Right kidney (tissue), 1 donor: ENCODE measurements at regions not wholly inside any gene's neighbourhood (a gene's known extent, or its start where the extent isn't known, plus 50 kb on each side); places are given as distances from the start of the nearest gene placed in this dataset.
"Not testable (repeated sequence)": the region's sequence is repeated elsewhere in the genome, so short reads cannot be mapped to it uniquely, and the experiment has no call there.

Experiments used
- DNase-seq: peaks from one replicate; pipeline ENCODE4 v3.0.0-alpha.2; 2016

DNA sequence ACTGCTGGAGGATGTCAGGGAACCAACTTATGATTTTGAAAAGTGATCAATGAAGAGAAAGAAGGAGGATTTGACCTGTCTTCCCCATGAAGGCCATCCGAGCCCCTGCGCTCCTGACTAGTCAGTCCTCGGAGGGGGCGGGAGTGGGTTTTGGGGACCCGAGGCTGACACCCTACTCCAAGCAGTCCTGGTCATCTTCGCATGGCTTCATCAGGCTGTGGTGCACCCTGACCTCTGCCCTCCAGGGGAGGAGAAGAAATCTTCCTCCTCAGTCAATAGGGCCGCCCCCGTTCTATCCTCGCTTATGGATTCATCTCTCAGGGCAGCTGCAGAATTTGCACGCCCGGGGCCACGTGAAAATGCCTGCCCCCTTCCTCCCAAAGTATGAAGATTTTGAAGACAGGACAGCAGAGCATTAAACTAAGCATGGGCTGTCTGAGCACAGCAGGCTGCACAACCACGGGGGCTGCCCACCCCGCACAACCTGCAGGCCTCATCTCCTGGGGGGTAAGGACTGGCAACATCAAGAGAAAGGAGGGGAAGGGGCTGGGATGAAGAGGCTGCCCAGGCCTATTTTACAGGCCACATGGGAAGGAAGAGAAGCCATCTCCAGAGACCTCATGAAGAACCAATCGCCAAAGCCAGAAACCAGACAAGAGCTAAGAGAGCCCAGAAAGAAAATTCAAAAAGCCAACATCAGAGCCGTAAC is 138.1 kb upstream of the PHACTR3 start:
- no peak for DNase-seq

DNA sequence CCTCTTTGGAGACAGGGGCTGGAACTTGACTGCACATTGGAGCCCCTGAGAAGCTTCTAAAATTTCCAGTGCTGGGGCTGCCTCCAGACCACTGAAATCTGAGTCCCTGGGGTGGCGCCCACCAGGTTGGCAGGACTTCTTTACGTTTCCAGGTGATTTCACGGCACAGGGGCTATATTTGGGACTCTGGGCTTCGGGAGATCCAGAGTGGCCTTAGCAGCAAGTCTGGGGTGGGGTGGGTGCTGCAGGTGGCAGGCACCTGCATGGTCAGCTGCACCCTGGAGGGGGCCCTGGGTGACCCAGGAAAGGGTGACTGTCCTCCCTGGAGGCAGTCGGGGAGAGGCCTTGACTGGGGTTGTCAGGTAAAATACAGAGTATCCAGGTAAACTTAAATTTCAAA is 135.5 kb upstream of the PHACTR3 start:
- DNase-seq, result no peak

DNA sequence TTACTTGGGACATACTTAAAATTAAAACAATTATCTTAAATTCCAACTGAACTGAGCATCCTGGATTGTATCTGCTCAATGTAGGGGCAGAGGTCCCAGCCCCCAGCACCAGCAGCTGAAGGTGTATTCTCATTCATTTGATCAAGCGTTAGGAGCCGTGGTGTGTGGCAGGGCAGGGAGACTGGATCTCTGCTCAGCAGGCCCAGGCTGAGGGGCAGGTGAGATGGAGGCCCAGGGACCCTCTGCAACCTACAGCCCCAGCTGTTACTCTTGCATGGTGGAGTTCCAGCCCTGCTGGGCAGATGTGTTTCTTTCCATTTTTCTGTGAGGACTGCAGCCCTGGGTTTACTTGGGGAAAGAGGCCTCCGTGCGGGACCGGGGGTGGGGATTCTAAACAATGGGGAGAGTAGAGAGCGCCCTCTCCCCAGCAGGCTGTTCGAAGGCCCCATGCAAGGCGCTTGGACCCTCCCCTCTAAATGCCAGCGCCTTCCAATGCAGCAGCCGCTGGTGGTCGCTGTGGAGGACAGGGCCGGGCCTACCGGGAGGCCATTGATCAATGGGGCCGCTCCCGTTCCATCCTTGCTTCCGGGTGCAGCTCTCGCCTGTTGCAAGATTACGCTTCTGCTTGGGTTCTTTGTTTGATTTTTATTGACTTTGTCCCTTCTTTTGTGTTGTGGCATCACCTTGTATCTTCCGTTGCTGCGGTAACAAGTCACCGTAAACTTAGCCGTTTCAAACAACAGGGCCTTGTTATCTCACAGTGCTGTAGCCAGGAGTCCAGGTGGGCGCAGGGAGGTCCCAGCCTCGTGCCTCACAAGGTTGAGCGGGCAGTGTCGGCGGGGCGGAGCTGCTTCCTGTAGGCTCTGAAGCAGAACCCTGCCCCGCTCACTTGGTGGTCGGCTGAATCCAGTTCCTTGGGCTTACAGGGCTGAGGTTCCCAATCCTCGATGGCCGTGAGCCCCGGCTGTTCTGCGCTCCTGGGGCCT is 134.8 kb upstream of the PHACTR3 start:
- peak; percentile 16 for DNase-seq

DNA sequence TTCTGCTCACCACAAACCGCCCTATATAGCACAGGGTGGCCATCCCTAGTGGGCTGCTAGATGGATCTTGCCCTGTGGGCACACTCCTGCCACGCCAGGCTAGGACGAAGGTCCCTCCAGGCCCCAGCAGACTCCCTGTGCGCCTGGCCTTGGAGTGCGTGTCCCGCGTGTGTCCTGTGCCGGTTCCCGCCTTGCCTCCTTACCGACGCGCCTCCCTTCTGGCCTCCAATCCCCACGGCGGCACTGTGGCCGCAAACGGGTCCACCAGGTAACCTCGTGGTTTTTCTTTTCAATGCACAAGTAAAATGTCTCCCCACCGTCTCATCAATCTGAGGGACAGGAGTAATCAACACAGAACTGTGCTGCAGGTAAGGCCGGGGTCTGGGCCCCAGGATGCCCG is 133.8 kb upstream of the PHACTR3 start:
- DNase-seq, result no peak

DNA sequence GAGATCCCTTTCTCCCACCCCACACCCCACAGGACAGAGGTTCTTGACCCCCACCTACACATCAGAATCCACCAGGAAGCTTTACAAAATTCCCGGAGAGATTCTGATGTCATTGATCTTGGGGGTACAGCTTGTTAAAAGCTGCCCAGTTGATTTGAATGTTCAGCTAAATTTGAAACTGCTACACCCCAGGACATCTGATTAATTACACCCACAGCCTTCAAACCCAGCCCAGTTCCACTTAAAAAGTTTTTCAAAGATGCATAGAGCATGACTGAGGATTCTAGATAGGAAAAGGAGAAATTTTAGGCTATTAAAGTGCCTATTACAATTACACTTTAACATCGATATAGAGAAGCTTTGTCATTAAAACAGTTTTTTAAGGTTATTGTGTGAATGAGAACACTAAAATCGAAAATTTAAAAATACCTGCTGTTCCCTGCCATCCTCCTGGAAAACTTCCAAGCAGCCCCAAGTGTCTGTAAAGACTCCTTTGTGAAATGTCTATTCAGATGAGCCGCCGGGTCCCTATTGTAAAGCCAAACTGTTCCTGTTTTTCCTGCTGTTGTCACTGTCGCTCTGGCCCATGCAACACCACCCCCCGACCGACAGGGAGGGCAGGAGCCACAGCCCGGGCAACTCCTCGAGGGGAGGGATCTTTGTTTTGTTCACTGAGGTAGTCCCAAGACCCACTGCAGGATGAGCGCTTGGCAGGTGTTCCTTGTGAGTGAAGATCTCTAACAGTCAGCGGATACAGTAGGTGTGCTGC is 132.5 kb upstream of the PHACTR3 start:
- DNase-seq, result no peak

DNA sequence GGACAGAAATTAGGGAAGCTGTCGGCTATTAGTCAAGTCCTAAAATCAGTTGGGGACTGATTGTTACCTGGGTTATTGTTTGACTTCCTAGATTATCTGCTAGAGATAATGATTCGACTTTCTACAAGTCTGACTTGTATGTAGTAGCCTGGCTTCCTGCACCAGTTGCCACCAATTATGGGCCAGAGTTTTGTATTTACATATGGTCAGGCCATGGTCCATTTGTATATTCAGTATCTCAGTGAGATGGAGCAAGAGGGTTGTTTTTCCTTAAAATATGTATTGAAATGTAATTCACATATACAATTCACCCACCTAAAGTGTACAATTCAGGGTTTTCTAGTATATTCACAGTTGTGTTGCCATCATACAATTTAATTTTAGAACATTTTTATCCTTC is 130.6 kb upstream of the PHACTR3 start:
- DNase-seq, result no peak

DNA sequence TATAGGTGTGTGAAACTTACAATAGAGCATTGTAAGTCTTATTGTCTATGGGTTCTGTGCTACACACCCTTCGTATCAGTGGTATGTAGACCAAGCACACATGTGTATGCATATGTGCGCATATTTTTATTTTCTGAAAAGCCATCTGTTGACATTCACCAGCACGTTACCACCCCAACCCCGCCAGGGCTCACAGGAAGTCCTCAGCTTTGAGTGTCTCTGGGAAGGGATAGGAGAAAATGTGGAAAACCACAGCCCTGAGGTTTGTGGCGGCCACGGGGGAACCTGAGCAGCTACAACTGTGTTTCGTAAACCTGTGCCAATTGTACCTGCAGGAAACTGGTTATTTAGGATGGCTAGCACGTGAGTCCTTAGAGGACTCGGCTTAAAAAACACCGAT is 123.3 kb upstream of the PHACTR3 start:
- no peak for DNase-seq

DNA sequence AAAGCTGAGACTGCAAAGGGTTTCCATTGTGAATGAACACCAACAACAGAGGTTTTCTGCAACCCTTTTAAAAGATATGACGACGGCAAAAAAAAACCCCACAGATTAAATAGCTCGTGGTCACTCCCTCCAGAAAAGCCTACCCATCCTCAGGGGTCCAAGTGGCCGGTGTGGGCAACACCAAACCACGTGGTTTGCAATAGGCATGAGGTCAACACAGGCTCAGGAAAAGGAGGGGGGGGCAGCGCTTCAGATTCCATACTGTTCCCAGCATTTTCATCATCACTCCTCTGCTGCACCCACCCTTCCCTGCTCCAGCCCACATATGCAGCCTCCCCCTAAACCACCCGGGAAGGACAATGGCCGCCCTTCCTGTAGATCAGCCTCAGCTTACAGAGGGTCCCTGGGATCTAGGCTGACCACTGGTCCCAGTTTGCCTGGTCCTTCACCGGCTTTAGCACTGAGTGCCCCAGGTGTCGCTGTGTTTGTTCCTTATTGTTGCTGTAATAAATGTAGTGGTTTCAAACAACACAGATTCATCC is 122.8 kb upstream of the PHACTR3 start:
- no peak for DNase-seq

DNA sequence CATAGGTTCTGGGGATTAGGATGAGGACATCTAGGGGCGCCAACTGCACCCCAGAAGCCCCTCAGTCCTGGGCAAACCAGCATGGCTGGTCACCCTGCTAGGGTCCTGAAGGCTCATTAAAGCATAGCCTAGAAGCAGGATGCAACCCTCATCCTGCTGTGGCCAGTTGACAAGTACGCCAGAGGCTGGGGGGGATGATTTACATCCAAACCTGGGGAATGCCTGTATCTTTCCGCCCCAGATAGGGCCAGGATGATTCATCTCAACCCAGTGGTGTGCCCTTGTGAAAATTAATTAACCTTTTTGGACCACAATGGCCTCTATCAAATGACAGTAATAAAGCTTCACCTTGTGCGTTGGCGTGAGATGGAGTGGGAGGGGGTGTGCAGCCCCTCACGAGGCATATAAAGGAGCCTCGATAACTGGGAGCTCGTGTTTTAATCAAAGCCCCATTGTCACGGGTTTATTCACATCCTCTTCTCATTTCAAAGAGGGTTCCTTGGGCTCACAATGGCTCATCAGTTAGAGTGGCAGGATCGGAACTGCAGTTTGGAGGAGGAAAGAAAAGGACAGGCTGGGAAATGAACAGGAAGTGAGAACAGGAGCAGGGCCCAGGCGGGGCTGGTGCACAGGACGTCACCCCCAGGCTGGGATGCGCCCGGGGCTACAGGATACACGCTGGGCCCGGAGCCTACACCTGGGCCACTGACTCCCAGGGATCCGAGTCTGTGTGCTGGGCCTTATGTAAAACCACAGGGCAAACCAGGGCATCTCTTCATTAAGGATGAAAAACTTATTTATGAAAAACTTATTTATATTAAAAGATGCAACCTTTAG is 121.8 kb upstream of the PHACTR3 start:
- no peak for DNase-seq

DNA sequence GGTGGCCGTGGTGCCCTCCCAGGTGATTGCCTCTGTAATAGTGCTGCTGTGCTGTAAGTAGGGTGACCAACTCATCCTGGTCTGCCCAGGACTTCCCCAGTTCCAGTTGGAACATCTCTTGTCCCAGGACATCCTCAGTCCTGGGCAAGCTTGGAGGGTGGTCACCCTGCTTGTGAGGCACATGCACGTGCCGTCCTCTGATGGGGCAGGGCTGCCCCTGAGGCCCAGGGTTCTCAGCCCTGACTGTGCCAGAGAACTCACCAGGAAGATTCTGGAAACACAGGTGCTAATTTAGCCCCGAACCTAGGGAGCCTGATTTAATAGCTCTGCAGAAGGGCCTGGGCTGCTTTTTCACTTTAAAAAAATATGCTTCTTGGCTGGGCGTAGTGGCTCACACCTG is 120.9 kb upstream of the PHACTR3 start:
- DNase-seq, result no peak

DNA sequence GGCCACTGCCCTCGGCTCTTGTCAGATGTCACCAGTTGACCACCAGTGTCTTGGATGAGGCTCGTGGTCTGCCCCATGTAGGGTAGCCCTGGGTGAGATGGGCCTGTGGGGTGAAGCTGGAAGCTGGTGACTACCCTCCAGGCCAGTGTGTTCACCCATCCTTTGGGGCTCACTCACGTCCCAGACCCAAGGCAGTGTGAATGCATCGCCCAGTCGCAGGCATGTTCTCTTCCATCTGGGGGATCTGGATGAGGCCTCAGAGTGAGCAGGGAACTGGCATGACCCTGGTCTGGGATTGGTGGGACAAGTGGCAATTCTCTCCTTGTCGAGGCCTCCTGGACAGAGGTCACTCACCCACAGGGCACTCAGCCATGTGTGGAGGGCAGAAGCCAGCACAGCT is 120.1 kb upstream of the PHACTR3 start:
- DNase-seq, result no peak

DNA sequence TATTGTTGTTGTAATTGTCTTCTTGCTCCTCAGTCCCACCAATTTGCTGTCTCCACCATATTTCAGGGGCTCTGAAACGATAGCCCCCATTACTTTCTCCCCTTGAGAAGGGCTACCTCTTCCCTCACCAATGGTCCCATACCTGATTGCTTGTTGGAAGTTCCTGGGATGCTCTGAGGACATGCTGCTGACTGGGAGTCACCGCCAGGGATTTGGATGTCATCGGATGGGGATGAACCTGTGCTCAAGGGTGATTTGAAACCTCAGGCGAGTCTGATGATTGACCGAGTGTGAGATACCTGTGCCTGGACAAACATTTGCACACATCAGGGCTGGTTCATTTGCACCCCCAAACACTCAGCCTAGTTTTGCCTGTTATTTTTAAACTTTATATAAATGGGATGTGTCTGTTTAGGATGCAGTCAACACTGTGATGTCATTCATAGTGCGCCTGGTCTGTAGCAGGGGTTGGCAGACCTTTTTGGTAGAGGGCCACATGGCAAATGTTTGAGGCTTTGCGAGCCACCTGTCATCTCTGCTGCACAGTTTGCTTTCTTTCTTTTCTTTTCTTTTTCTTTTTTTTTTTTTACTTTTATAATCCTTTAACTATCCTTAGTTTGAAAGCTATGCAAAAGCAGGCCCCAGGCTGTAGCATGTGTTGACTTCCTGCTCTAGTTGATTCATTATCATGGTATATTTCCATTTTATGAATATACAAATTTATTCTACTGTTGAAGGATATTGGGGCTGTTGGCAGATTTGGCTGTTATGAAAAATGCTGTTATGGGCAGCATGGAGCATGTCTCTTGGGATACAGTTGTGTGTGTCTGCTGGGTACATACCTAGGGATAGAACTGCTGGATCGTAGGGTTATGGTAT is 118.5 kb upstream of the PHACTR3 start:
- DNase-seq, result no peak

DNA sequence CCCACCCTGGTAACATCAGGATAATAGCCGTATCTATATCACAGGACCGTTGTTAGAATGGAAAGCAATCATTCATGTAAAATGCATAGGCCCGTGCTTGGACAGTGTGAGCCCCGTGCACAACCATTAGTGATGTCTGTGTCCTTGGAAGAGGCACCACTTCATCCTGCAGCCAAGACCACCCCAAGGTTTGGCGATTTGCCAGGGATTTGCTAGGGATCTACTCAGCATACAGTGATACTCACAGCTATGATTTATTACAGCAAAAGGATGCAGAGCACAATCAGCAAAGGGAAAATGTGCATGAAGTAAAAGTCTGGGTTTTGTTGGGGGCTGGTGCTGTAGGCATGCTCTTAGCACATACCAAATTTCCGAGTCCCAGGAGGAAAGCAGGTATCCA is 115.9 kb upstream of the PHACTR3 start:
- not testable (repeated sequence) for DNase-seq

DNA sequence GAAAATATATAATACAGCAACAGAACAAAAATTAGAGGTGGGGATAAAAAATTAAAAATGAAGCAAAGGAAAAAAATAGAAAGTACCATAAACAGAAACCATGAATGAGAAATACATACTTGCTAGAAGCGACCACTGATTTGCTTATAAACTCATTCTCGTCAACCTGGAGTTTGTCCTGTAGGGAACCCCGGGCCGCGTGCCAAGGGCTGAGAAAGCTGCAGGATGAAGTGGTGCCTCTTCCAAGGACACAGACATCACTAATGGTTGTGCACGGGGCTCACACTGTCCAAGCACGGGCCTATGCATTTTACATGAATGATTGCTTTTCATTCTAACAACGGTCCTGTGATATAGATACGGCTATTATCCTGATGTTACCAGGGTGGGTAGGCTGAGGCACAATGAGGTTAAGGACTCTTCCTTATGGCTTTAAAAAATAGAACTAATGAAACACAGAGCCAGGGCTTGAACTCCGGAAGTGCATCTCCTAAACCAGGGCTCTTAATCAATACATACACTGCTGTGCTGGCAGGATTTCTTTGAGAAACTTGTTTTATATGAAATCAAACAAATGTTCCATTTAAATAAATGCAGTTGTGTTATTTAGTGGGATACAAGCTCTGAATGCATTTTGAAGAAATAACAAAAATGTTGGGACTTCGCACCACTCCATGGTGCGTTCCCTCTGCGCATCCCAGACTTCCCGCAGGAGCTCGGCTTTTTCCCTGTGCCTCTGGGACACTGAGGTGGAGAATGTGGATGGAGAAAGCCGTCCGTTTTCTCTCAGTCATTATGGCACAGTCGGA is 113.9 kb upstream of the PHACTR3 start:
- DNase-seq, result not testable (repeated sequence)

DNA sequence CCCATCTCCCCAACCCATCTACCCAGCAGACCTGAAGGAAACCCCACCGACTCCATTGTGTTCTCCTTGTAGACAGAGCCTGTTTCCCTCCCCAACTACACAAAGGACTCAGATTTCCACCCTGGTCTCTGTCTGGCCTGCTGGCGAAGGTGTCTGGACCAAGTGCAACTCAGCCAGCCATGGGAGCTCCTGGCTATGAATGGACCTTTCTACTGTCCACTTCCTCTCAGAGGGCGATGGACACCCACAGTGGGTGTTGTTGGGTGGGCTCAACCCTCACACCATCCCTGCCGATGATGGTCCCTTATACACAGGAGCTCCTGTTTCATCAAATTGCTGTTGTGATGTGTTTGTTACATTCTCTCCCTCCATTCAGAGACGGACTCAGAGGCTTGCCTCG is 112.5 kb upstream of the PHACTR3 start:
- DNase-seq, result no peak

DNA sequence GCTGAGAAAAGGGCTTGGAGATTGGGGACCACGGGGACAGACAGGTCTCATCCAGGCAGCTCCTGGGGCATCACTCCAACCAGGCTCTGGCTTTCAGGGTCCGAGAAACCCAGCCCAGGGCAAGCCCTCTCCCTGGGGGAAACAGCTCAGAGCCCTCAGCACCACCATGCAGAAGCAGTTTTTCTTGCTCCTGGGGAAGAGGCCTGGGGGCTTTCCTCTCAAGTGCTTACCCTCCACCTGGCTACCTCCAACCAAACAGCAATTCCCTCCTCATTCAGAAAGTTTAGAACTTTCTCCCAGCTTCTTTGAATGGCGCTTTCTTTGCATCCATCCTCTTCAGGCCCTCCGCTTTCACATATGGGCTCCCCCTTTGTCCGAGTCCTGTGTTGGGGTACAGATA is 110.4 kb upstream of the PHACTR3 start:
- DNase-seq, result no peak

DNA sequence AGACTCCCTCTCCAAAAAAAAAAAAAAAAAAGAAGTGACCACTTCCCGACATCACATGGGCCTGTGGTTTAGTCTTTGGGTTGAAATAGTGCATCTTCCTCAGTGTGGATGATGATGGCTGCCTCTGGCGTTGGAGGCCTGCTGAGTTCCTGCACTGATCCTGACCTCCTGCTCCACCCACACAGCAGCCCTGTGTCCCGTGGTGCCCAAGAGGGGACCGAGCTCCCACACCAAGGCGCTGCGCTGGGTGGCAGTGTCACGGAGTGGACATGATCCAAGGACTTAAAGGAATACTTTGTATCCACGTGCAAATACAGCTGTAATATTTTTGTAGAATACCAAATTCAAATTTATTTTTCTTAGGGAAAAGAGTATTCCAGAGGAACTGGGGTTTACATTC is 109.2 kb upstream of the PHACTR3 start:
- DNase-seq, result no peak

DNA sequence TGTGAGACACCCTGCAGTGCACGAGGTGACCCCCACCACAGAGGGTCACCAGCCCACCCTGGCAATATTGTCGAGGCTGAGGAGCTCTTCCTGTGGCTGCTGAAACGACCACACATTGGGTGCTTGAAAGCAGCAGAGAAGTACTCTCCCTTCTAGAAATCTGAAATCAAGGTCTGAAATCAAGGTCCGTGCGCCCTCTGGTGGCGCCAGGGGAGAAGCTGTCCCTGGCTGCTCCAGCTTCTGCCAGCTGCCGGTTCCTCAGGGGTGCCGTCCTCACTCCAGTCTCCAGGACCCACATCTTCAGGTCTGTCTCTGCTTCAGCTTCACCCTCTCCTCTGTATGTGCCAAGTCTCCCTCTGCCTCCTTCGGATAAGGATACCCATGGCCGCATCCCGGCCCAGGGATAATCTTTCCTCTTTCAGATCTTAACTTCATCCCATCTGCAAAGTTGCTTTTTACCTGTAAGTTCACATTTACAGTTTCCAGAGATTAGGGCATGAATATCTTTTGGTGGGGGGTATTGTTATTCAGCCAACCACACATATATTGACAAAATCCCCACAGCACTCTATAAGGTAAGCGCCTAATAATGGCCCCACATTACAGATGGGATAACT is 108.3 kb upstream of the PHACTR3 start:
- DNase-seq, result peak; percentile 55

DNA sequence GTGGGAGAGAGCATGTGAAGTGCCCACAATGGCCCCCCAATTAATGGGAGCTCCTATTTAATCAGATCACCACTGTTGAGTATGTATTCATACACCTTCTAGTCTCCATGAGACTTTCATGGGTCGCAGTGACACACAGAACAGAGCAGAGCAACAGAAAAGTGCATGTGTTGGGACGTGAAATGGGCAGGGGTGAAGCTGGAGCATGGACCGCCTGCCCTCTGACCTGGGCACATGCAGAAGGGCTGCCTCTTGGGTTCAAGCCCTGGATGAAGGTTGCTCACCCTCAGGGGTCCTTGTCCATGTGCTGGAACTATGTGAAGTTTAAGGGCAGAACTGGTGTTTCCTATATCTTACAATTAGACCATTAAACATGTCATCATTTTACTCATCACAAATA is 106.0 kb upstream of the PHACTR3 start:
- DNase-seq, result no peak
